GM18867 (cell line): ENCODE measurements at regions not wholly inside any gene's neighbourhood (a gene's known extent, or its start where the extent isn't known, plus 50 kb on each side); places are given as distances from the start of the nearest gene placed in this dataset.
"Not testable (repeated sequence)": the region's sequence is repeated elsewhere in the genome, so short reads cannot be mapped to it uniquely, and the experiment has no call there.

Source experiments
- ATAC-seq: cut with Tn5 transposase; IDR thresholded peaks from one replicate; pipeline ENCODE4 v1.9.1; 2021; ENCODE audit warnings: mild to moderate bottlenecking, moderate library complexity; ENCODE audit not compliant: unreplicated experiment

GRCh38 chr5:12920527-12920926 lies 1016.3 kb upstream of the CTNND2 start:
- no peak for ATAC-seq

- no peak for ATAC-seq
Measured at GRCh38 chr5:12911156-12911555, 1006.9 kb upstream of the CTNND2 start.

DNA sequence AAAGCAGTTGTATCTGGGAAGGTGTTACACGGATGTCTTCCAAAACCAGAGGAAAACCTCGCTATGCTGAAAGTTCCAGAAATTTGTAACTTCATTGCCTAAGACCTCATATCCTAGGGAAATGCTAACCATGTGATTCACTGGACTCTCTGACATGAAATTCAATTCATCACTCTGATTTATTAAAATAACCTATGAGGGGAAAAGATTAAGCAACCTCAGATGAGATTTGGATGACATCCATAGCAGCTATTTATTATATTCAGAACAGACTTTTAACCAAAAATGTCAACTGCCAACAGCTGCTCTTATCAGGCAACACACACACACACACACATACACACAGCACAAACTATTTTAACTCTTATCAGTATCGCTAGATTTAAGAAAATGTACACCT lies 1006.4 kb upstream of the CTNND2 start:
- no peak for ATAC-seq

- no peak for ATAC-seq
Measured at GRCh38 chr5:12902611-12903010, 998.4 kb upstream of the CTNND2 start.

- ATAC-seq = no peak
Measured at GRCh38 chr5:12901696-12902095, 997.5 kb upstream of the CTNND2 start.

- no peak for ATAC-seq
Measured at GRCh38 chr5:12896086-12896485, 991.8 kb upstream of the CTNND2 start.

DNA sequence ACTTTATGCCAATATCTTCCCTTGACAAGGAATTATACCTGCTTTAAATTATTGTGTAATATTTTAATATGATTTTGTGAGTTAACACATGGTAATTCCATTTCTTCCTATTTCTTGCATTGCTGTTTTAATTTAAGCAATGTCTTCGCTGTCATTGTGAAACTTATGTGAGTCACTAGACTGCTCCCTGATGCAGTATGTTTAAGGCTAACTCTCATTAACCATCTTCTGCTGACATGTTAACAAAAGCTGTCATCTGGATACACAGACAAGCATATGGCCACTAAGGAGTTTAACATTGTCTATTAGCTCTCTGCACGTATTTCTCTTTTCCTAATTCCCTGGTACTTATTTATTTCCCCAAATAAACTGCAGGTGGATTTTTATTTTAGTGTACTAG lies 980.8 kb upstream of the CTNND2 start:
- no peak for ATAC-seq

- no peak for ATAC-seq
Measured at GRCh38 chr5:12883395-12883794, 979.1 kb upstream of the CTNND2 start.

DNA sequence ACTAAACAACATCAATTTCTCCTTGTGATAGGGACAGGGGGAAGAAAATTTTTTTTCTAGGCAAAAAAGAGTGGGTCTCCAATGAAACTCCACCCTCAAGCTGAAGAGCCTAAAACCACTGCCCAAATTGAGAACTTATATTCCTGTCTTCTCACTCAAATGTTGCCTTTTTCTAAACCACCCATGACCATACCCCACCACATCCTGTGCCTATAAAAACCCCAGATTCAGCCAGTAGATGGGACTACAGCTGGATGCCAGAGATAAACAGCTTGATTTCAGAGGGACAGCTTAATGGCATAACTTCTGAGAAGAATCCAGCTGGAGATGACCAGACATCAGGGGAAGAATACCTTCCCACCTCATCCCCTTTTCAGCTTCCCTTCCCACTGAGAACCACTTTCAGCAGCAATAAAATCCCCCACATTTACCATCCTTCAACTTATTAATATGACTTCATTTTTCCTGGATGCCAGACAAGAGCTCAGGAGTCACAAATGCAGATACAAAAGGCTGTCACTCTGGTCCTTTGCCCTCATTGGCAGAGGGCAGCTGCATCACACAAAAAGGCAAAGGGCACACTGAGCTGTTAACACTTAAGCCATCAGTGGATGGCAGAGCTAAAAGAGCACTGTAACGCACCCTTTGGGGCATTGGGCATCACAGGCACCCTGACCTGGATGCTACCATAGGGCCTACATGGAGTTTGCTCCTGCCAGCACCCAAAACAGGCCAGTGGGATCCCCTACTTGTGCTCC lies 972.5 kb upstream of the CTNND2 start:
- no peak for ATAC-seq

DNA sequence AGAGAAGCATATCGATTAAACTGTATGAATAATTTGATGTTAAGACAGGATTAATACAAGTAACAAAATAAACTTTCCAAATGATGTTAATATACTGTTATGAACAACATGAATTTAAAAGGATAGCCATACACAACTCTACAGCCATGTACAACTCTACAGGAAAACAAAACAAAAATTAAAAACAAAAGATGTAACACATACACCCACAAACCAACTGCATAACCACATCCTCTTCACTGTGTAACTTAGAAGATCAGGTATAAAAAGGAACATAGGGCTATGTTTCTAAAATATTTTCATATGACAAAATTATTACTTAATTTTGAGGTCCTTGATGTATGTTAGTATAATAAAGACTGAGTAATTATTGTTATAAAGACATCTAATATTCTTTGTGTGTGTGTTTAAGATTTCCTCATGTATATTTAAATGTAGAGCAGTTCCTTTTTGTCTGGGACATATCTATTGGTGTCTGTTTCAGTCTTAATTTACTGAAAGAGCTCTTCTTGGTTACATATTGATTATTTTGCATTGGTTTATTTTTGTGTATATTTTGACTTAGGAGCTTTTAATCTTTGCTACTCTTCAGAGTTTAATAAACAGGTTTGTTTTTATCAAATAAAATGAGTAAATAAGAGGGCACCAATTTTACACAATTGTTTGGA lies 966.8 kb upstream of the CTNND2 start:
- no peak for ATAC-seq

DNA sequence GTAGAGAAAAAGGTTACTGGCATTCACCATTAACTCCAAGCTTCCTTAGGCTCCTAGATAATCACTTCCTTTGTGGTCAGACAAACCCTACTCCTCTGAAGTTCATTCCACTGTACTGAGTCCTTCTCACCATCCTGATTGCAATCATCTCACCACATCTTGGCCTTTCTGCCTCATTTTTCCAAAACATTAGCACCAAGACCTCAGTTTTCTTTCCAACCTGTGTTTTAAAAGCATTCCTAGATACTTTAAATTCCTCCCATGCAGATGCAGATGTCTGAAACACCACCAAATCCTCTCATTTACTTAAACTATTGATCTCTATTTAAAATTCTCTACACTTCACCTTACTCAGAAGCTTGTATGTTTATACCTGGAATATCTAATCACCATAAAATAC lies 961.3 kb upstream of the CTNND2 start:
- no peak for ATAC-seq

DNA sequence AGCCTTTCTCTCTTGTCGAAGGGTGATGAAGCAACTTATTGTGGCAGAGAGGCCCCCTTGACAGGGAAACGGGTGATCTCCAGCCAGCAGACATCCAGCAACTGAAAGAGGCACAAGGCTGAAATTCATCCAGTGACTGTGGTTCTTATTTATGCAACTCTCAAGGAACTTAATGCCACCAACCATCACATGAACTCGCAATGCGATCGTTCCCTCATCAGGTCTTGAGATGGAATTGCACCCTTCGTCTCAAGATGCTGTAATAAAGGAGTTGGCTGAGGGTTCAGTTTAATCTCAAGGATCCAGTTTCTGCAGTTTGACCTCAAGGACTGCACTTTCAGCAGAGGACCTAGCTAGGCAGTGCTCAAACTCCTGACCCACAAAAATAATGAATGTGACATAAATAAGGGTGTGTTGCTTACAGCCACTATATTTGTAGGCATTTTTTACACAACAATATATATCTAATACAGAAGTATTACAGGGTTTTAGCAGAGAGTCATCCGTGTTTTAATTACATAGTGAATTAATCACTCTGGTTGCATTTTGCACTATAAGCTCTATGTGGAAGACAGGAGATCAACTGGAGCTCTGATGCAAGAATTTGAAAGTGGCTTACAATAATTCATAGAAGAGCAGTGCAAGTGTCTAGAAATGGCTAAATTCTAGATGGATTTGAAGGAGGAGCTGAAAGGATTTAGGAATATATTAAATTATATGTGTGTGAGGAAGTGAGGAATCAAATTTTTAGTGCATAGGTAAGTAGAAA lies 957.8 kb upstream of the CTNND2 start:
- no peak for ATAC-seq

GRCh38 chr5:12856105-12856504 lies 951.9 kb upstream of the CTNND2 start:
- ATAC-seq = not testable (repeated sequence)

DNA sequence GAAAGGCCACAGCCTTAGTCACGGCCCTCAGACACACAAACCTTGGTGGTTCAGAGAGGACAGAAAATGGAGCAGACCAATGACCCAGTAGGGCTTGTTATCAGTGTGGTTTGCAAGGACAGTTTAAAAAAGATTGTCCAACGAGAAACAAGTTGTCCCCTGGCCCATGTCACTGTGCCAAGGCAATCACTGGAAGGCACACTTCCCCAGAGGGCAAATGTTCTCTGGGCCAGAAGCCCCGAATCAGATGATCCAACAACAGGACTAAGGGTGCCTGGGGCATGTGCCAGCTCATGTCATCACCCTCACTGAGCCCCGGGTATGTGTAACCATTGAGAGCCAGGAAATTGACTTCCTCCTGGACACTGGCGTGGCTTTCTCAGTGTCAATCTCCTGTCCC lies 950.1 kb upstream of the CTNND2 start:
- ATAC-seq = no peak

- ATAC-seq = no peak
Measured at GRCh38 chr5:12851761-12852160, 947.5 kb upstream of the CTNND2 start.

- no peak for ATAC-seq
Measured at GRCh38 chr5:12848709-12849108, 944.5 kb upstream of the CTNND2 start.

DNA sequence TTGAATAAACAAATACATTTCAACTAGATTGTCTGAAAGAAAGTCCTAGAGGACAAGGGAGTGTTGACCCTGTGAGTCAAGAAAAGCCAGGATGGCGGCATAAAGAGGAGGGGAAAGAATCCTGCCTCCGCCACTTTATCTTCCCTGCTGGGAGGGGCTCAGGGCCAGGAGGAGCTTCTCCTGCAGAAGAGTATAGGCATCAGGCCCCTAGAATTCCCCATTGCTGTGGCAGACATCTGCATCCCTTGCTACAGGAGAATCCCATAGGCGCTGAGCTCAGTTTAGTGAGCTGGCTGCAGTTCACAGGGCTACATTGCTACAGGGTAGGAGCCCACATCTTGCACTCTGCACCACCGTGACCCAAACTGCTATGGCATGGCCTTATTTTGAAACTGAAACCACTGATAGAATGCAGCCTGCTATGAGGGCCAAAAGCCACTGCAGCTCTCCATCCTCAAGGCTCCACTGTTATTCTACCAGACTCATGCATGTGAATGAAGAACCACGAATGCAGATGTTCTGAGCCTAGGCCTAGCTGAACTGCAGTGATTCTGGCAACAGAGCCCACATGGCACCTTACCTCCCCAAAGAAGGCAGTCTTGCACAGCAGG lies 941.4 kb upstream of the CTNND2 start:
- no peak for ATAC-seq

GRCh38 chr5:12840972-12841371 lies 936.7 kb upstream of the CTNND2 start:
- no peak for ATAC-seq

DNA sequence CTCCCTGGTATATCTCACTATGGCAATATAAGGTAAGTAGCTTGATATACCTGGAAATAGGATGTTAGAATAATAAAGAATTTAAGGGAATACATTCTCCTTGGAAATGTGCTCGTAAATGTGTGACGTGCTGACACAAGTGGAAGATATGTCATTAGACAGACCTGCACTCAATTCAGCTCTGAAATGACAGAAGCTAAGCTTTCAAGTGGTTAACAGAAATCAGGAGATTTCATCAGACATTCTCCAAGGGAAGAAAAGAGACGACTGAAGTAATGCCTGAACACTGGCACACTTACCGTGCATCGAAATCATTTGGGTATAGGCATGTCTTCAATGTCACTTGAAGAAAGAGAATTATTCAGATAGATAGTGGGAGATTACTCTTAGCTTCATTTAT lies 933.3 kb upstream of the CTNND2 start:
- ATAC-seq = no peak

DNA sequence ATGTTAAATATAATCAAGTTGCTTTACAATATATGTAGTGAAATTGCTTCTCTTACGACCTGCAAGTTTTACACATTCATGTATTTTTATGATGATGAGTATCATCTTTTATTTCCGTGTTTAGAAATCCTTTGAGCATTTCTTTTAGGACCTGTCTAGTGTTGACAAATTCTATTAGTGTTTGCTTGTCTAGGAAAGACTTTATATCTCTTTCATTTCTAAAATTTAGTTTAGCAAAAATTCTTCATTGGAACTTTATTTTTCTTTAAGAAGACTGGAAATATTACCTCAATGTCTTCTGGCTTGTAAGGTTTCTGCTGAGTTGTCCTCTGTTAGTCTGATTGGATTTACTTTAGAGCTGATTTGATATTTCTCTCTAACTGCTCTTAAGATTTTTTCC lies 920.9 kb upstream of the CTNND2 start:
- ATAC-seq = no peak

- ATAC-seq = no peak
Measured at GRCh38 chr5:12805165-12805698, 901.0 kb upstream of the CTNND2 start.
